ENCODE measurements at regions not wholly inside any gene's neighbourhood (a gene's known extent, or its start where the extent isn't known, plus 50 kb on each side); places are given as distances from the start of the nearest gene placed in this dataset.

GRCh38 chr5:110869927-110870326 lies 131.1 kb downstream of the SLC25A46 start (continued):
- TF ChIP-seq, protein P1, sequence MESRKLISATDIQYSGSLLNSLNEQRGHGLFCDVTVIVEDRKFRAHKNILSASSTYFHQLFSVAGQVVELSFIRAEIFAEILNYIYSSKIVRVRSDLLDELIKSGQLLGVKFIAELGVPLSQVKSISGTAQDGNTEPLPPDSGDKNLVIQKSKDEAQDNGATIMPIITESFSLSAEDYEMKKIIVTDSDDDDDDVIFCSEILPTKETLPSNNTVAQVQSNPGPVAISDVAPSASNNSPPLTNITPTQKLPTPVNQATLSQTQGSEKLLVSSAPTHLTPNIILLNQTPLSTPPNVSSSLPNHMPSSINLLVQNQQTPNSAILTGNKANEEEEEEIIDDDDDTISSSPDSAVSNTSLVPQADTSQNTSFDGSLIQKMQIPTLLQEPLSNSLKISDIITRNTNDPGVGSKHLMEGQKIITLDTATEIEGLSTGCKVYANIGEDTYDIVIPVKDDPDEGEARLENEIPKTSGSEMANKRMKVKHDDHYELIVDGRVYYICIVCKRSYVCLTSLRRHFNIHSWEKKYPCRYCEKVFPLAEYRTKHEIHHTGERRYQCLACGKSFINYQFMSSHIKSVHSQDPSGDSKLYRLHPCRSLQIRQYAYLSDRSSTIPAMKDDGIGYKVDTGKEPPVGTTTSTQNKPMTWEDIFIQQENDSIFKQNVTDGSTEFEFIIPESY (IDR thresholded peaks at IDR 0.05; ENCODE audit: borderline replicate concordance, low read depth), result no peak
- TF ChIP-seq, protein P2, sequence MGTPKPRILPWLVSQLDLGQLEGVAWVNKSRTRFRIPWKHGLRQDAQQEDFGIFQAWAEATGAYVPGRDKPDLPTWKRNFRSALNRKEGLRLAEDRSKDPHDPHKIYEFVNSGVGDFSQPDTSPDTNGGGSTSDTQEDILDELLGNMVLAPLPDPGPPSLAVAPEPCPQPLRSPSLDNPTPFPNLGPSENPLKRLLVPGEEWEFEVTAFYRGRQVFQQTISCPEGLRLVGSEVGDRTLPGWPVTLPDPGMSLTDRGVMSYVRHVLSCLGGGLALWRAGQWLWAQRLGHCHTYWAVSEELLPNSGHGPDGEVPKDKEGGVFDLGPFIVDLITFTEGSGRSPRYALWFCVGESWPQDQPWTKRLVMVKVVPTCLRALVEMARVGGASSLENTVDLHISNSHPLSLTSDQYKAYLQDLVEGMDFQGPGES (IDR thresholded peaks at IDR 0.05; ENCODE audit: low read depth, low read length), result no peak
- TF ChIP-seq NRF1 (IDR thresholded peaks at IDR 0.05; ENCODE audit: low read depth, low read length) (no peak), FOSL2 (IDR thresholded peaks at IDR 0.05; ENCODE audit: borderline replicate concordance, low read depth) (no peak), EZH2phosphoT487 (IDR thresholded peaks at IDR 0.05; ENCODE audit: borderline replicate concordance, low read depth) (no peak), GATA2 (CRISPR knock-in tag; IDR thresholded peaks at IDR 0.05) (no peak)
- TF ChIP-seq, protein P3, sequence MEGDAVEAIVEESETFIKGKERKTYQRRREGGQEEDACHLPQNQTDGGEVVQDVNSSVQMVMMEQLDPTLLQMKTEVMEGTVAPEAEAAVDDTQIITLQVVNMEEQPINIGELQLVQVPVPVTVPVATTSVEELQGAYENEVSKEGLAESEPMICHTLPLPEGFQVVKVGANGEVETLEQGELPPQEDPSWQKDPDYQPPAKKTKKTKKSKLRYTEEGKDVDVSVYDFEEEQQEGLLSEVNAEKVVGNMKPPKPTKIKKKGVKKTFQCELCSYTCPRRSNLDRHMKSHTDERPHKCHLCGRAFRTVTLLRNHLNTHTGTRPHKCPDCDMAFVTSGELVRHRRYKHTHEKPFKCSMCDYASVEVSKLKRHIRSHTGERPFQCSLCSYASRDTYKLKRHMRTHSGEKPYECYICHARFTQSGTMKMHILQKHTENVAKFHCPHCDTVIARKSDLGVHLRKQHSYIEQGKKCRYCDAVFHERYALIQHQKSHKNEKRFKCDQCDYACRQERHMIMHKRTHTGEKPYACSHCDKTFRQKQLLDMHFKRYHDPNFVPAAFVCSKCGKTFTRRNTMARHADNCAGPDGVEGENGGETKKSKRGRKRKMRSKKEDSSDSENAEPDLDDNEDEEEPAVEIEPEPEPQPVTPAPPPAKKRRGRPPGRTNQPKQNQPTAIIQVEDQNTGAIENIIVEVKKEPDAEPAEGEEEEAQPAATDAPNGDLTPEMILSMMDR (IDR thresholded peaks at IDR 0.05), result no peak

GRCh38 chr5:110872200-110872599 lies 133.4 kb downstream of the SLC25A46 start:
- 72% methylated on average over 8 of the region's 15 CpGs for WGBS (ENCODE audit: low lambda C conversion rate)
- no peaks in the 10 kb centered on the region for H3K79me2 ChIP-seq (ENCODE audit: insufficient read depth)
- ChIA-PET POLR2A (no interaction called here), CTCF (no interaction called here)
- H3K4me3 ChIP-seq (ENCODE audit: low read depth in 2 of 2, low read length in 1 of 2), result no peak overlapping the region
- no peaks in the 10 kb centered on the region for H3K9me2 ChIP-seq
- no peaks in the 10 kb centered on the region for H4K20me1 ChIP-seq (ENCODE audit: insufficient read depth)
- H3K4me2 ChIP-seq, result no peak overlapping the region
- TF ChIP-seq, protein P2 (IDR thresholded peaks at IDR 0.05; ENCODE audit: low read depth, low read length), result no peak
- no peaks in the 10 kb centered on the region for H3K9me3 ChIP-seq
- H2AFZ ChIP-seq (ENCODE audit: low read depth), result no peak overlapping the region
- no peaks in the 10 kb centered on the region for H3K36me3 ChIP-seq (replicated peaks in 1 of 2; ENCODE audit: control insufficient read depth in 1 of 2, insufficient read depth in 2 of 2, low read length in 1 of 2)
- H3K9ac ChIP-seq, result no peak overlapping the region
- no peak overlapping the region for H3K27ac ChIP-seq (ENCODE audit: low read depth in 2 of 2, low read length in 1 of 2)
- no peak for DNase-seq
- no peaks in the 10 kb centered on the region for H3F3A ChIP-seq (replicated peaks; ENCODE audit: insufficient read depth)
- no peaks in the 10 kb centered on the region for H3K4me1 ChIP-seq (ENCODE audit: control insufficient read depth in 1 of 2, insufficient read depth in 2 of 2, low read depth in 1 of 2, low read length in 1 of 2)
- no peaks in the 10 kb centered on the region for H3K27me3 ChIP-seq (ENCODE audit: insufficient read depth)

DNA sequence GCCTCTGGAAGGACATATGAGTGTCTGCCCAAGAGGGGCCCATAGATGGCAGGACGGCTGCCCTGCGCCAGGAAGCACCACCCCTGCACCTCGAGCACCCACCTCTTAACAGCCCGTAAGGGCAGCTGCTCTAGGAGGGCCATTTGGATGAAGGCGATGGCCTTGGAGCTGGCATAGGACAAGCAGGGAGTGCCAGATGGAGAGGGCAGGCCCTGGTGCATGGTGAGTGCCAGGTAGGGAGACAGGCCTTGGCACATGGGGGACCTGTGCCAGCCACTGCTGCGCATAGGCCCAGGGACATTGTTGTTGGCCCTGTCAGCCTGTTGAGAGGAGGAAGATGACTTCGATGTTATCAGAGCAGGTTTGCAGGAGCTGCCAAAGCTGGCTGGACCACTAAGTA lies 134.2 kb downstream of the SLC25A46 start:
- ChIA-PET POLR2A (no interaction called here), CTCF (no interaction called here)
- Histone ChIP-seq H3K9me3 (no peaks in the 10 kb centered on the region), H3K4me1 (ENCODE audit: control insufficient read depth in 1 of 2, insufficient read depth in 2 of 2, low read depth in 1 of 2, low read length in 1 of 2) (no peaks in the 10 kb centered on the region), H3K36me3 (replicated peaks in 1 of 2; ENCODE audit: control insufficient read depth in 1 of 2, insufficient read depth in 2 of 2, low read length in 1 of 2) (no peaks in the 10 kb centered on the region), H3K27me3 (ENCODE audit: insufficient read depth) (no peaks in the 10 kb centered on the region), H3F3A (replicated peaks; ENCODE audit: insufficient read depth) (no peaks in the 10 kb centered on the region), H3K9ac (no peak overlapping the region), H3K4me2 (no peak overlapping the region), H3K27ac (ENCODE audit: low read depth in 2 of 2, low read length in 1 of 2) (no peak overlapping the region), H3K9me2 (no peaks in the 10 kb centered on the region), H4K20me1 (ENCODE audit: insufficient read depth) (no peaks in the 10 kb centered on the region), H3K4me3 (ENCODE audit: low read depth in 2 of 2, low read length in 1 of 2) (no peak overlapping the region), H2AFZ (ENCODE audit: low read depth) (no peak overlapping the region), H3K79me2 (ENCODE audit: insufficient read depth) (no peaks in the 10 kb centered on the region)
- DNase-seq, result no peak
- 90% methylated on average over 5 of the region's 7 CpGs for WGBS (ENCODE audit: low lambda C conversion rate)
- TF ChIP-seq, protein P4, sequence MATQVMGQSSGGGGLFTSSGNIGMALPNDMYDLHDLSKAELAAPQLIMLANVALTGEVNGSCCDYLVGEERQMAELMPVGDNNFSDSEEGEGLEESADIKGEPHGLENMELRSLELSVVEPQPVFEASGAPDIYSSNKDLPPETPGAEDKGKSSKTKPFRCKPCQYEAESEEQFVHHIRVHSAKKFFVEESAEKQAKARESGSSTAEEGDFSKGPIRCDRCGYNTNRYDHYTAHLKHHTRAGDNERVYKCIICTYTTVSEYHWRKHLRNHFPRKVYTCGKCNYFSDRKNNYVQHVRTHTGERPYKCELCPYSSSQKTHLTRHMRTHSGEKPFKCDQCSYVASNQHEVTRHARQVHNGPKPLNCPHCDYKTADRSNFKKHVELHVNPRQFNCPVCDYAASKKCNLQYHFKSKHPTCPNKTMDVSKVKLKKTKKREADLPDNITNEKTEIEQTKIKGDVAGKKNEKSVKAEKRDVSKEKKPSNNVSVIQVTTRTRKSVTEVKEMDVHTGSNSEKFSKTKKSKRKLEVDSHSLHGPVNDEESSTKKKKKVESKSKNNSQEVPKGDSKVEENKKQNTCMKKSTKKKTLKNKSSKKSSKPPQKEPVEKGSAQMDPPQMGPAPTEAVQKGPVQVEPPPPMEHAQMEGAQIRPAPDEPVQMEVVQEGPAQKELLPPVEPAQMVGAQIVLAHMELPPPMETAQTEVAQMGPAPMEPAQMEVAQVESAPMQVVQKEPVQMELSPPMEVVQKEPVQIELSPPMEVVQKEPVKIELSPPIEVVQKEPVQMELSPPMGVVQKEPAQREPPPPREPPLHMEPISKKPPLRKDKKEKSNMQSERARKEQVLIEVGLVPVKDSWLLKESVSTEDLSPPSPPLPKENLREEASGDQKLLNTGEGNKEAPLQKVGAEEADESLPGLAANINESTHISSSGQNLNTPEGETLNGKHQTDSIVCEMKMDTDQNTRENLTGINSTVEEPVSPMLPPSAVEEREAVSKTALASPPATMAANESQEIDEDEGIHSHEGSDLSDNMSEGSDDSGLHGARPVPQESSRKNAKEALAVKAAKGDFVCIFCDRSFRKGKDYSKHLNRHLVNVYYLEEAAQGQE (IDR thresholded peaks at IDR 0.05; ENCODE audit: low read depth, low read length), result no peak
- TF ChIP-seq RCOR1 (IDR thresholded peaks at IDR 0.05; ENCODE audit: low read length), result no peak
- TF ChIP-seq, protein P1 (IDR thresholded peaks at IDR 0.05; ENCODE audit: borderline replicate concordance, low read depth), result no peak
- no peak for TF ChIP-seq NRF1 (IDR thresholded peaks at IDR 0.05; ENCODE audit: low read depth, low read length)
- no peak for TF ChIP-seq GATA2 (CRISPR knock-in tag; IDR thresholded peaks at IDR 0.05)
- TF ChIP-seq MEF2A (IDR thresholded peaks at IDR 0.05; ENCODE audit: borderline replicate concordance, low read depth), result no peak
- TF ChIP-seq SIN3A (IDR thresholded peaks at IDR 0.05; ENCODE audit: borderline replicate concordance, low read depth, low read length), result no peak

All from SK-N-SH (cell line).